ENCODE measurements at regions not wholly inside any gene's neighbourhood (a gene's known extent, or its start where the extent isn't known, plus 50 kb on each side); places are given as distances from the start of the nearest gene placed in this dataset.

DNA sequence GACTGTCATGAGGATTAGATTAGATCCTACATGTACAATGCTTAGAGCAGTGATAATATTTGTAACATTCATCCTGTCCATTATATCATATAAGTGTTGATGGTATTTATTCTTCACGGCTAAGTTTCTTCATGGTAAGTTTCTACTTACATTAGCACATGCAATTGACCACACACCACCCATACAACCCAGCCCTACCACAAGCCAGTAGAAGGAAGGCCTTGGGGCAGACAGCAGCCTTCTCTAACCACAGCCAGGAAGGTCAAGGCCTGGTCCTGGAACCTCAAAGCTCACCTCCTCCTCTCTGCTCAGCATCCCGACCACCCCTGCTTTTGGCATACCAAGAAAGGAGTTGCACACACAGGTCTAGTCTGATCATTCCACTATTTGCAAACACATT is 245.2 kb upstream of the SDK2 start:
- H3K9me3 ChIP-seq (ENCODE audit: insufficient read depth, low read depth, low read length): no peaks in the 10 kb centered on the region
- H3K27ac ChIP-seq (ENCODE audit: low read depth, low read length): no peak overlapping the region
- H3K4me1 ChIP-seq (ENCODE audit: insufficient read depth, low read length): no peaks in the 10 kb centered on the region
- H3K36me3 ChIP-seq (ENCODE audit: insufficient read depth, low read length): no peaks in the 10 kb centered on the region
- WGBS: 97% methylated on average over 2 of the region's 2 CpGs
- no peak overlapping the region for H3K4me3 ChIP-seq (ENCODE audit: low read length)
- peaks cover 10% of the 10 kb centered on the region; the same call in 1 of the 2 replicates for H3K27me3 ChIP-seq (ENCODE audit: insufficient read depth, low read length)
- no peak overlapping the region for H3K9ac ChIP-seq (ENCODE audit: low read depth, low read length)

DNA sequence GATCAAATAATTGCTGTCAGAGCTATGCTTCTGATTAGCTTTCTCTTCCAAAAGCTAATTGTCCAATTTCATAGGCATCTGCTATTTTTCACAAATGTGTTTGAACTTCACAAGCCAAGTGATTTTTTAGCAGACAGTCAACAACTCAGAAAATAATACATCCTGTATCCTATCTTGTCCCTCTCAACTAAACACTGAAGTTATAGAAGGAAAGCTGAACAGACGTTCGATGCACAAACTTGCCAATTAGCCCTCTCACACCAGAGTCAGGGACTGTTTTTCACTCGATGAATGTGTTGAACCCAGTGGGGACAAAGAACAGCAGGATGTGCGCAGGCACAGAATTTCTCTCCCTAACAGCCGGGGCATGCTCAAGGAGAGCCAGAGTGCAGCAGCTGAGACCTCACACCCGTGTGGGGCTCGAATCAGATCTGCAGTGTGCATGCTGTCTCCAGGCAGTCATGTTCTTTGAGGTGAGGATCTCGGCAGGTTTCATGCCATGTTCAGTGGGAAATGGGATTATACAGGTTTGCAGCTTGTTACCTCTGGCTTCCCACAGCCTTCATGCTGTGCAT is 246.7 kb upstream of the SDK2 start:
- Histone ChIP-seq H3K9me3 (ENCODE audit: insufficient read depth, low read depth, low read length) (no peaks in the 10 kb centered on the region), H3K4me3 (ENCODE audit: low read length) (no peak overlapping the region), H3K4me1 (ENCODE audit: insufficient read depth, low read length) (no peaks in the 10 kb centered on the region), H3K27ac (ENCODE audit: low read depth, low read length) (no peak overlapping the region), H3K27me3 (ENCODE audit: insufficient read depth, low read length) (peaks cover 15% of the 10 kb centered on the region; the same call in 1 of the 2 replicates), H3K9ac (ENCODE audit: low read depth, low read length) (no peak overlapping the region), H3K36me3 (ENCODE audit: insufficient read depth, low read length) (no peaks in the 10 kb centered on the region)
- 91% methylated on average over 8 of the region's 8 CpGs for WGBS

DNA sequence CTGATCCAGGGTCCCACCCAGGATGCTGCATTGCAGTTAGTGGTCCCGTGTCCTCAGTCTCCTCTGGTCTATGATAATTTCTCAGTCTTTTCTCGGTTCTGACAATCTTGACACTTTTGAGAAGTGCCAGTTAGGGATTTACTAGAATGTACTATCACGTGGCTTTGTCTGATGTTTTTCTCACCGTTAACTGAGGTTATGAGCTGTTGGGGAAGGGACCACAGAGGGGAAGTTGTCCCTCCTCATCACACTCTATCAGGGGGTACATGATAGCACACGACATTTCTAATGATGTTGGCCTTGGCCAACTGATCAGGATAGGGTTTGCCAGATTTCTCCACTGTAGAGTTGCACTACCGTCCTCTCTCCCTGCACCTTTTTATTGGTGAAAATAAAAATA is 250.9 kb upstream of the SDK2 start:
- Histone ChIP-seq H3K36me3 (ENCODE audit: insufficient read depth, low read length) (no peaks in the 10 kb centered on the region), H3K27ac (ENCODE audit: low read depth, low read length) (no peak overlapping the region), H3K9me3 (ENCODE audit: insufficient read depth, low read depth, low read length) (no peaks in the 10 kb centered on the region), H3K9ac (ENCODE audit: low read depth, low read length) (no peak overlapping the region), H3K27me3 (ENCODE audit: insufficient read depth, low read length) (peaks cover 57% of the 10 kb centered on the region), H3K4me3 (ENCODE audit: low read length) (no peak overlapping the region), H3K4me1 (ENCODE audit: insufficient read depth, low read length) (no peaks in the 10 kb centered on the region)
- 97% methylated on average over 5 of the region's 6 CpGs for WGBS

DNA sequence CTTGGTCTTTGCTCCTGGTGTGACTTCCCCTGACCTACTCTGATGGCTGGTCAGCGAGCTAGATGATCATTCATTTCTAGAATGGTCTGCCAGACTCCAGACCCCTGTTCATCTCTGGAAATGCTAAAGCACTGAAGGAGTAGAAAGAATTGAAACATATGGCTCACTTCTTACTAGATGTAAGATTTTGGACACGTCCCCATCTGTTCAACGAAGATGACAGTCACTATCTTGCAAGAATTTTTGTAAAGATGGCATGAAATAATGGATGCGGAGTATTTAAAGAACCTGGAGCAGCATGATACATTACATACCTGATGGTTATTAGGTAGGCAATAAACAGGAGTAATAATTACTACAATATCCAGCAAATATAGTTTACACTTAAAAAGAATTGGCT is 252.7 kb upstream of the SDK2 start:
- Histone ChIP-seq H3K36me3 (ENCODE audit: insufficient read depth, low read length) (no peaks in the 10 kb centered on the region), H3K9me3 (ENCODE audit: insufficient read depth, low read depth, low read length) (no peaks in the 10 kb centered on the region), H3K27ac (ENCODE audit: low read depth, low read length) (no peak overlapping the region), H3K27me3 (ENCODE audit: insufficient read depth, low read length) (peaks cover 70% of the 10 kb centered on the region), H3K4me1 (ENCODE audit: insufficient read depth, low read length) (no peaks in the 10 kb centered on the region), H3K9ac (ENCODE audit: low read depth, low read length) (no peak overlapping the region), H3K4me3 (ENCODE audit: low read length) (no peak overlapping the region)
- 90% methylated on average over 4 of the region's 4 CpGs for WGBS

DNA sequence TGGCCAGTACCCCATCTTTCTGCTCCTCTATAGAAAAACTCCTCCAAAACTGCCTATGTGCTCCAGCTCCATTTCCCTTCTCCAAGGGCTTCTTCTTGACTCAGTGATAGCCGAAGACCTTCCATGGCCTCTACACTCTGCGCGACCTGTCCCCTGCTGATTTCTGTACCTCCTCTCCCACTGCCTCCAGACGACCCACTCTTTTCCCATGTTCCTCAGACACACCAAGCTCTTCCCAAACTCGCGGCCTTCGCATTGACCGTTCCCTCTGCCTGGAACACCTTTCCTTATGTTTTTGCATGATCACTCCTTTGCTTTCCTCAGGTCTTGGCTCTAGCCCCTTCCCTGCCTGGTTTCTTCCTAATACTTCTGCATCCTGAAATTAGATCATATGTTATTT is 255.6 kb upstream of the SDK2 start:
- H3K27ac ChIP-seq (ENCODE audit: low read depth, low read length): no peak overlapping the region
- no peaks in the 10 kb centered on the region for H3K9me3 ChIP-seq (ENCODE audit: insufficient read depth, low read depth, low read length)
- no peak overlapping the region for H3K4me3 ChIP-seq (ENCODE audit: low read length)
- H3K36me3 ChIP-seq (ENCODE audit: insufficient read depth, low read length): no peaks in the 10 kb centered on the region
- H3K9ac ChIP-seq (ENCODE audit: low read depth, low read length): no peak overlapping the region
- WGBS: 94% methylated on average over 8 of the region's 8 CpGs
- H3K4me1 ChIP-seq (ENCODE audit: insufficient read depth, low read length): peaks cover 16% of the 10 kb centered on the region
- H3K27me3 ChIP-seq (ENCODE audit: insufficient read depth, low read length): peaks cover 93% of the 10 kb centered on the region

DNA sequence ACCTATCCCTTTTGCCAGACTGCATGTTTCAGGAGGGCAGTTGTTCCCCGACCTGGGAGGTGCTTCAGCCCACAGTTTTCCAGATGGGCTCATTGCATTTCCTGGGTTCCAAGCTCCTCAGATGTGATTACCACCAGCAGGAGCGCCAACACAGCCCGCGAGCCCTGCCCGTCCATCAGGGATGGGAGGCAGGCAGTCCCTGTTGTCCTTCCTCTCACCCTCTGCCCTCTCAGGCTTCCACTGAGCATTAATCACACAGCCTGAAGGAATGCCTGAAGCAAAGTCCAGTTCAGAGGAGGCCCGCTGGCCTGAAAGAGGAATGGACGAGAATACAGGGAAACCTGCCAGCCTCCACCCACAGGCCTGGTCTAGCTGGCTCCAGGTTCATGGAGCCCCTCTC is 256.3 kb upstream of the SDK2 start:
- no peak overlapping the region for H3K27ac ChIP-seq (ENCODE audit: low read depth, low read length)
- WGBS: 84% methylated on average over 7 of the region's 7 CpGs
- peaks cover 16% of the 10 kb centered on the region for H3K4me1 ChIP-seq (ENCODE audit: insufficient read depth, low read length)
- H3K4me3 ChIP-seq (ENCODE audit: low read length): no peak overlapping the region
- H3K9me3 ChIP-seq (ENCODE audit: insufficient read depth, low read depth, low read length): no peaks in the 10 kb centered on the region
- H3K9ac ChIP-seq (ENCODE audit: low read depth, low read length): no peak overlapping the region
- no peaks in the 10 kb centered on the region for H3K36me3 ChIP-seq (ENCODE audit: insufficient read depth, low read length)
- peaks cover 100% of the 10 kb centered on the region for H3K27me3 ChIP-seq (ENCODE audit: insufficient read depth, low read length)

DNA sequence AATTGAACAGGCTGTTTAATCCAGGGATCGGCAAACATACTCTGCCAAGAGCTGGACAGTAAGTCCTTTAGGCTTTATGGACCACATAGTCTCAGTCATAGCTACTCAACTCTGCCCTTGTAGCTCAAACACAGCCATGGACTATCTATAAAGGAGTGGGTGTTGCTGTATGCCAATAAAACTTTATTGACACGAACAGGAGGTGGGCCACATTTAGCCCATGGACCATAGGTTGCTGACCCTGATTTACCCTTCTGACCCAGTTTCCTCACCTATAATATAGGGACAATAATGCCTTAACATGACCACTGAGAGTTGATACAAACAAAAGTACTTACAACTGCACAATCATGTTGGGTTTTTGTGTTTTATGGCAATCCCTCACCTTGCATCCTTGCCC is 257.0 kb upstream of the SDK2 start:
- H3K36me3 ChIP-seq (ENCODE audit: insufficient read depth, low read length): no peaks in the 10 kb centered on the region
- WGBS: 84% methylated on average over 2 of the region's 2 CpGs
- peaks cover 16% of the 10 kb centered on the region for H3K4me1 ChIP-seq (ENCODE audit: insufficient read depth, low read length)
- no peaks in the 10 kb centered on the region for H3K9me3 ChIP-seq (ENCODE audit: insufficient read depth, low read depth, low read length)
- peak overlapping the region; percentile 46 for H3K4me3 ChIP-seq (ENCODE audit: low read length)
- H3K9ac ChIP-seq (ENCODE audit: low read depth, low read length): no peak overlapping the region
- peaks cover 100% of the 10 kb centered on the region for H3K27me3 ChIP-seq (ENCODE audit: insufficient read depth, low read length)
- no peak overlapping the region for H3K27ac ChIP-seq (ENCODE audit: low read depth, low read length)

DNA sequence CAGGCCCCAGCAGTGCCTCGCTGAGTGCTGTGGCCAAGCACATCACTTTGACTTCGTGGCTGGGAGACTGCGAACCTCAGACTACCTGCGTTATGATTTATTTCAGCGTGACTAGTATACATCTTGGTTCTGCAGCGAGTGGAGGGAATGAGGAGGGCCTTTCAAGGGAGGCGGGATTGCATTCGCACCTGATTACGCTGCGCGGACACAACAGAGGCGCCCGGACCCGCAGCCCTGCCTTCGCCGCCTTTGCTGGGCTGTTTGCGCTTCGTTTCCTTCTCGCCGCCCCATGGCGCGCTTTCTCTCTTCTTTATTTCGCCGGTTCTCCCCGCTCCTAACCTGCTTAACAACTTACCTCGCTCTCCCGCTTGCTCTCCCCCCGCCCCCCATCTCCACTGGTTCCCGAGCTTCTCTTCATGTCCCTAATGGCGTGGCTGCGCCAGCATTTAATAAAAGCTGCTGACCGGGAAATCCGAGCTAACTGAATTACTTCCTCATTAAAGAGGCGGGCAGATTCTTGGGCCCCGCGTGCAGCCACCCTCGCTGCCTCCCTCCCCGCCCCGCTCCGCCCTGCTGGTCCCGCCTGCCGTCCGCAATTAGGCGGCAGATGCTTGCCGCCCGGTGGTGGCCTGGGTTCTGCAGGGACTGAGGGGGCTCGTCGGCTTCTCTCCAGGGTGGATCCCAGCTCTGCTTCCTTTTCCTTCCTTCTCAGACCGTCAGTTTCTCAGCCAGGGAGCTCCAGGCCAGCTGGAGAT is 257.6 kb upstream of the SDK2 start:
- H3K9ac ChIP-seq (ENCODE audit: low read depth, low read length): no peak overlapping the region; the same call in 1 of the 2 replicates
- H3K36me3 ChIP-seq (ENCODE audit: insufficient read depth, low read length): no peaks in the 10 kb centered on the region
- H3K27ac ChIP-seq (ENCODE audit: low read depth, low read length): no peak overlapping the region
- H3K4me3 ChIP-seq (ENCODE audit: low read length): peak overlapping the region; percentile 46
- peaks cover 100% of the 10 kb centered on the region for H3K27me3 ChIP-seq (ENCODE audit: insufficient read depth, low read length)
- H3K4me1 ChIP-seq (ENCODE audit: insufficient read depth, low read length): peaks cover 16% of the 10 kb centered on the region
- WGBS: 2% methylated on average over 49 of the region's 49 CpGs
- no peaks in the 10 kb centered on the region for H3K9me3 ChIP-seq (ENCODE audit: insufficient read depth, low read depth, low read length)

DNA sequence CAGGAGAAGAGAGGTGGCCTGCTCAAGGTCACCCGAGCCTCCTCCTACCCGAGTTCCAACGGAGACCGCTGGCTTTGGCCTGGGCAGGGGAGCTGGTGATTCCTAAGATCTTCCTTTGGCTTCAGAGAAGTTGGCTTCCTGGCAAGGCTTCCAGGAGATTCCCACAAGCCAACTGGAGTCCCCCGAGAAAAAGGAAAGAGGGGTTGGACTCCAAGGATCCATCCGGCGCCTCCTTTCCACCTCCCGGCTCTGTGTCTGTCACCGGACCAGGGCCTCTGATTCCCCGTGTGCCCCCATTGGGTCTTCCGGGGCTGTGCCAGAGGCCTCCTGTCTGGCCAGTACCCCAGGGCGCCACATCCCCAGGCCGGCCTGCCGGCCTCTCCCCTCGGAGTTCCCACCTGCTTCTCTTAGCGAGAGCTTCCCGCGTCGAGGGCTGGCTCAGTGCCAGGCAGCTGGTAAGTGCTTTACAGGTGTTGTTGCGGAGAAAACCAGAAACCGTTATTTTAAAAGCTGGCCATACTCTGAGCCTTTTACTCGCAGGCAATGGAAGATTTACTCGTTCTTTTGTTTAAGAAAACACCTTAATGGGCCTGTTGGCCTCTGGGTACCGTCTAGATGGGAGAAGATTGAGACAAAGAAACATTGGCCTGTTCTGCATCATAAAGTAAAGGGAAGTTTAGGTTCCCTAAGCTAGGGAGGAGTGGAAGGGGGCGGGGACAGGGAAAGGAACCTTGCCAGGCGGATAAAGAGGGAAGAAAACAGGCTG is 258.4 kb upstream of the SDK2 start:
- peaks cover 100% of the 10 kb centered on the region for H3K27me3 ChIP-seq (ENCODE audit: insufficient read depth, low read length)
- 6% methylated on average over 26 of the region's 26 CpGs for WGBS
- no peaks in the 10 kb centered on the region for H3K9me3 ChIP-seq (ENCODE audit: insufficient read depth, low read depth, low read length)
- peak overlapping the region; percentile 46 for H3K4me3 ChIP-seq (ENCODE audit: low read length)
- no peak overlapping the region for H3K27ac ChIP-seq (ENCODE audit: low read depth, low read length)
- H3K36me3 ChIP-seq (ENCODE audit: insufficient read depth, low read length): no peaks in the 10 kb centered on the region
- no peak overlapping the region for H3K9ac ChIP-seq (ENCODE audit: low read depth, low read length)
- peaks cover 16% of the 10 kb centered on the region for H3K4me1 ChIP-seq (ENCODE audit: insufficient read depth, low read length)

DNA sequence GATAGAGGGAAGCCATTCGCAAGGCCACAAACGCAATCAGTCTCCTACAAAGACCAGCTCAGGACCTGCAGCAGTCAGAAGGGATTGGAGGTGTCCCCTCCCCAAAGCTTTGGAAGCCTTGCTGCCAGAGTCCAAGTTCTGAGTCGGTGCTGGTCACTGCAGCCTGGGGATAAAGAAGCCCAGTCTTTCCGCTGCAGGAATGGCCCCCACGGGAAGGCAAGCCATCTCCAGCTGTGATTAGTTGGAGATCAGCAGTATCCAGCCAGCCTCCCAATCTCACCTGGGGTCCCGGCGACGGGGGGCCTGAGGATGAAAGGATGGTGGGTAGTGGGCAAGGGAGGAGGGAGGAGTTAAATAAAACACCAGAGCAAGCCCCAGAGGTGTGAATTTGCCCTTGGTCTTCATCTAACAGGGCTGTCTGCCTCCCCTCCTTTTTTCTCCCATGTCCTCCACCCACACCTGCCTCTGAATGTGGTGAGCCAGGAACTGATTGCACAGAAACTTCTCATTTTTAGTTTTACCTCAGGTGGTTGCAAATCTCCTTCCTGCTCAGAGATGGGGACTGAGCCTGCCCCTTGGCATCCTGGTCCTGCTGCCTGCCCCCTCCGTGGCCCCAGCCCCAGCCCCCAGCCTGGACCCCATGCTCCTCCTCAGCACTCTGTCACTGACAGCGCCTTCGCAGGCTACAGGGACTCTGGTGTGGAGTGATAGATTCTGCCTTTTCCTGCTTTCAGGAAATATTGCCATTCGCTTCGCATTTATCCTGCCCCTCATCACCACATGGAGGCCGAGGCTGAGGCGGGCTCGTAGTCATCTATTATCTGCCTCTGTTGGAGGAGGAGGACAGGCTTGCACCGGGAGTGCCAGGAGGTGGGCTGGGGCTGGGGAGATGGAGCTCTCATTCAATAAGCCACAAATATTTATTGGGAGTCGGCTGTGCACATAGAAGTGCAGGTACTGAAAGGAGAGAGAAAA is 262.9 kb upstream of the SDK2 start:
- Histone ChIP-seq H3K9me3 (ENCODE audit: insufficient read depth, low read depth, low read length) (no peaks in the 10 kb centered on the region), H3K36me3 (ENCODE audit: insufficient read depth, low read length) (no peaks in the 10 kb centered on the region), H3K9ac (ENCODE audit: low read depth, low read length) (no peak overlapping the region), H3K4me1 (ENCODE audit: insufficient read depth, low read length) (peaks cover 15% of the 10 kb centered on the region), H3K27ac (ENCODE audit: low read depth, low read length) (no peak overlapping the region), H3K27me3 (ENCODE audit: insufficient read depth, low read length) (peaks cover 98% of the 10 kb centered on the region), H3K4me3 (ENCODE audit: low read length) (no peak overlapping the region)
- 79% methylated on average over 12 of the region's 18 CpGs for WGBS

All from HUES64 (cell line).